ENCODE measurements at regions not wholly inside any gene's neighbourhood (a gene's known extent, or its start where the extent isn't known, plus 50 kb on each side); places are given as distances from the start of the nearest gene placed in this dataset.

GRCh38 chr7:156043416-156044178, 231.3 kb upstream of the SHH start:
- no peak for TF ChIP-seq CTCF (IDR thresholded peaks at IDR 0.05; ENCODE audit: poor library complexity, severe bottlenecking)
- no peak for TF ChIP-seq SMC3 (conservative IDR thresholded peaks at IDR 0.05; ENCODE audit: poor library complexity)

All from neural cell (in vitro differentiated cells).